HepG2 (cell line): ENCODE measurements at regions not wholly inside any gene's neighbourhood (a gene's known extent, or its start where the extent isn't known, plus 50 kb on each side); places are given as distances from the start of the nearest gene placed in this dataset.

ENCODE experiments used
- CBX5 ChIP-seq: sonication (generic); formaldehyde crosslinking; IDR thresholded peaks from 2 replicates; pipeline ENCODE4 v1.4.0; 2020; ENCODE audit warnings: missing genetic modification reagents, borderline replicate concordance
- CTCF ChIP-seq: sonication (generic); formaldehyde crosslinking; IDR thresholded peaks from 2 replicates; pipeline ENCODE4 v1.5.0; 2020; ENCODE audit warnings: mild to moderate bottlenecking, missing genetic modification reagents, moderate library complexity
- RERE ChIP-seq: IDR thresholded peaks from 2 replicates; pipeline ENCODE4 v1.6.1; 2016; ENCODE audit warnings: low read depth, missing genetic modification reagents, missing compliant biosample characterization
- RFX5 ChIP-seq: IDR thresholded peaks from 2 replicates; pipeline ENCODE4 v1.6.1; 2011; ENCODE audit warnings: low read depth, low read length, improper control_type of control experiment
- TAF1 ChIP-seq: sonication (generic); formaldehyde crosslinking; IDR thresholded peaks from 2 replicates; pipeline ENCODE4 v1.4.0; 2020; ENCODE audit warnings: missing genetic modification reagents
- ZNF484 ChIP-seq: sonication (generic); formaldehyde crosslinking; IDR thresholded peaks from 2 replicates; pipeline ENCODE4 v1.5.1; 2020; ENCODE audit warnings: mild to moderate bottlenecking, low read depth, missing genetic modification reagents, borderline replicate concordance

- no peak for TF ChIP-seq ZNF484
- TF ChIP-seq CBX5 (CRISPR knock-in tag), result no peak
- no peak for TF ChIP-seq CTCF (CRISPR knock-in tag)
- no peak for TF ChIP-seq TAF1 (CRISPR knock-in tag)
- no peak for TF ChIP-seq RFX5
- no peak for TF ChIP-seq RERE
Observed at GRCh38 chr2:122411231-122411630, 655.8 kb downstream of the TSN start.
